GM21447 (cell line): ENCODE measurements at regions not wholly inside any gene's neighbourhood (a gene's known extent, or its start where the extent isn't known, plus 50 kb on each side); places are given as distances from the start of the nearest gene placed in this dataset.
"Not testable (repeated sequence)": the region's sequence is repeated elsewhere in the genome, so short reads cannot be mapped to it uniquely, and the experiment has no call there.

ENCODE experiments used
- ATAC-seq: cut with Tn5 transposase; IDR thresholded peaks from one replicate; pipeline ENCODE4 v1.9.1; 2021; ENCODE audit not compliant: unreplicated experiment

DNA sequence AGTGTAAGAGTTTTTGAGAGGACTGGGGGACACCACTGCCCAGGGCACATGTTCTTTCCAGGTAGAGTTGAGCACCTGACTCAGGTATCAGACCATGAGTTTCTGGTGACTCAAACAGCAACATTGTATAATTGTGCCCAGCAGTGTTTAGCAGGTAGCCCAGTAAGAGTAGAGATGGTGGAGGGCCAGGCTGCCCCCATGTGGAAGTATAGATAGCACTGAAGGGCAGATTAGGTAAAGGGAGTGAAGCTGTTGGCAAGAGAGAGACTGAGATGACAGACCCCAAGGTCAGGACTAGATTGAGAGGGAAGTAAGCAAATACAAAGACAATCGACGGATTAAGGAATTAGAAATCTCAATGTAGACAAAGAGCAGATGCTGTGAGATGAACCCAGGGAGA lies 74.6 kb downstream of the TRIM42 start:
- ATAC-seq = no peak

DNA sequence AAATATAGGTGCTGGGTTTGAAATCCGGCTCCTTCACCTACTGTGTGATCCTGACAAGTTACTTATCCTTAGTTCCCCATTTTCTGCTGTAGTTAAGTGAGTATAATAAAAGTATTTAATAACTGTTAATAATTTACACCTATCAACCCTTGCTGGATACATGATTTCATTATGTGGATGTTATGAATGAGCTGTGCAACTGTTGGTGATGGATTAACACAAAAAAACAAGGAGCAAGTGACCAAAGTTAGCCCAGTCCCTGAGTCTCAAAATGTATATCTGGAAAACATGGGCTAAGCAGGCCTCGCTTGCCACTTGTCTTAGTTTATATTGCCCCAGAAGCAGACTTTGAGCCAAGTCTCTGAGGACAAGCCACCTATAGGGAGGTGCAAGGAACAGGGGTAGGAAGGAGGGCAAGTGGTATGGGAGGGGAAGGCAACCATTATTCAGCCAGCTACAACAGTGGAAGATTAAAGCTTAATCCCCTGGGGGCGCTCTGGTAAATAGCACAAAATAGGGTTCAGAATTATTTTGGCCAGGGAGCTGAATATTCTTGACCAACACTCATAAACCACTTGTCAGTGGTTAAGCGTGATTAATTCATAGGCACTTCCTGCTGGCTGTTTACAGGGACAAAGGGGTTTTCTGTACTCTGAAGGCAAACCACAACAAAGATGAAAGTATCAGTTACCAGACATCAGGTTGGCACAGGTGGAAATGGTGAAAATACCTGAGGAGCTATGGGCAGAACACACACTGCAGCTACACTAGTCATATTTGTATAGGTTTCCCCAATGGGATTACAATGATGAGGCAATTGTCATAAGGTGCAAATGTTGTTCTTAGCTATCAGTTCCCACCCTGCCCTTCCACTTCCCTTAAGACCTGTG lies 76.2 kb downstream of the TRIM42 start:
- peak; percentile 58 for ATAC-seq

DNA sequence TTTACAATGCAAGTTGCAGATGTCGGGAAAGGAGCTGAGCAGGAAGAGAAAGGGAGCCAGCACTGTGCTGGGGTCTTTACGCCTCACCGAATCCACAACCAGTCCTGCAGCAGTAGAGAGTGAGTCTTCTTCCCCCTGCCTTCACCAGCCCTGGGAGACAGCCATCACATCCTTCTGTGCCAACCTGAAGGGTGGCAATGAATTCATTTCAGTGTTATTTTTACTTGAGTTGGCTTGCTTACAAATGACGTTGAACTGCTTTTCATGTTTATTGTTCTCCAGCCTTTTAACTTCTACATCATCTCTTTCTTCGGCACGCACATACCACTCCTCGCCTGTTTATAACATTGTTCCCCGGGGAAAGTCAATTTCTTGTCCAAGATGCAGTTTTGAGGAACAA lies 77.1 kb downstream of the TRIM42 start:
- ATAC-seq = no peak

DNA sequence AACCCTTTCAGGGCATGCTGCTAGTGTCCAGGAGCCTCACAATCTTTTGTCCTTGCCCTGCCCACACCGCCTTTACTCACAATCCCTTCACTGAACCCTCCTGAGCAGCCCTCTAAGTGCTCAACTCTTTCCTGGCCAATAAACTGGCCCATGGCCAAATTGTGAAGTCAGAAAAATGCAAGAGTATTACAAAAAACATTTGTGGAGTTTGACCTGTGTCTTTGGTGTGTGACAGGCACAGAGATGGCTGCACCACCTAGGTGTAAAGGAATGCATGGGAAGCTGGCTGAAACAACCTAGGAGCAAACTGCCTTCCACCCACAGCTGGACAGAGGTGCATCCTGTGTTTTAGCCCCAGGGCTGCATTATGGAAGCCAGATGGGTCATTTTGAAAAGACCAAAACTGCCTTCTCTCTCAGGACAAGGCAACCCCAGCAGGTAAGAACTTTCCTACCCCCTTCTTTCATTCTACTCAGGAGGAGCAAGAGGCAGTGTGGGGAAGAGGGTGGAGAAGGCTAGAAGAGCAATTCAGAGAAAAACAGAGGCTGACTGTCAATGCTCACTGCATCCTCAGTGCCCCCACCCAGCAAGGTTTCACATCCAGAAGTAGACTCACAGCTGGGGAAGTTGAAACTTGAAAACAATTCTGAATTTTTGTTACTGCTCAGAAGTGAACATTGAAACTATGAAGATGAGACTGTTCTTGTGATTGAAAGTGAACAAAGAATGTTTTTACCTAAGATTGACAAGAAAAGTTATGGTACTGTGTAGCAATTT lies 78.6 kb downstream of the TRIM42 start:
- peak; percentile 66 for ATAC-seq

GRCh38 chr3:140758791-140759444 lies 81.1 kb downstream of the TRIM42 start:
- ATAC-seq = no peak

DNA sequence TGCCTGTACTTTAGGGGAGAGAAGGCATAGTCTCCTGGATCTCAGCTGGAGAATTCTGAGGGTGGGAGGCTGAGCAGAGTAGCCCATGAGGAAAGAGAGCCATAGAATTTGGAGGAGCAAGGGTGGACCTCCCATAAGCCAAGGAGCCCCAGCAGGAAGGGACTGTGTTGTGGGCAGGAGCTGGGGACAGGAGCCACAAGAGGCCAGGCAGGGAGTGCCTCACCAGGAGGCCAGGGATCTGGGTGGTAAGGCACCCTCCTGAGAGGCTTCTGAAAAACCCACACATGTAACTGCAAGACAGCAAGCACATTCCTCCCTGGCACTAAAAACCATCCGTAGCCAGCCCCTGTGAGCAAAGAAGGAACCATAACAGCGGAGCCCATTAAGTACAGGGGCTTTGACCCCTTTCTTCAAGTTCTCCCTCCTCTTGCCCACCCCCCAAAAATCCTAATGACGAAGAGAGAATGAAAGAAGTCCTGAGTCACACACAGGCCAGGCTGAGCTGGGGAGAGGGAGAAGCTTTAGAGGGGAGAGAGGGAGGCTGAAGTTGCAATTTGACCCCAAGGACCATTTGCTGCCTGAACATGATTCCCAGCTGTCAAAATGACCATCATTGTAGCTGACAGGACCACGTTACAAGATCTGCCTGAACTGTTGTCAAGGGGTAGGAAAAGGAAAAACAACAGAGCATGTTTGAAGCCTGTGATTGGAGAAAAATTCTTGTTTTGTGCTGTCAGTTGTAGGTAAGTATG lies 82.6 kb downstream of the TRIM42 start:
- ATAC-seq = no peak

GRCh38 chr3:140761076-140761639 lies 83.3 kb downstream of the TRIM42 start:
- ATAC-seq = no peak

- ATAC-seq = no peak
These were observed 84.9 kb downstream of the TRIM42 start for GRCh38 chr3:140762746-140763145.

- ATAC-seq = no peak
These were observed 85.7 kb downstream of the TRIM42 start for GRCh38 chr3:140763532-140763931.

DNA sequence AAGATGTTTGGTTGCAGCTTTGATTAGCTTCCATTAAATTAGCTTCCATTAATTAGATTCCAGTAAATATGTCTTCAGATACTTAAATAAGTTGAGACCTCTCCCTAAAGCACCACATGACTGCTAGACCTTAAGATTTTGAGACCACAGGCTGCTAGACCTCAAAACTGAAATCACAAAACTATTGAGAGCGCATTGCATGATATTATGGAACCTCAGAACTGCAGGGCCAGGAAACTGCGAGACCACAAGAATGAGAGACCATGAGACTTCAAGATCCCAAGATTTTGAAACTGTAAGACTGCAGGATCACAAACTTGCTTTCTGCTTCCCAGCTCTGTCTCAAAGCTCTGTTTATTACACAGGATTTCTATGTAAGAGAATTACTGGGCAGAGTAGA lies 87.4 kb downstream of the TRIM42 start:
- ATAC-seq = no peak

- no peak for ATAC-seq
These were observed 88.6 kb downstream of the TRIM42 start for GRCh38 chr3:140766465-140766864.

GRCh38 chr3:140767566-140767965 lies 89.7 kb downstream of the TRIM42 start:
- ATAC-seq = no peak

DNA sequence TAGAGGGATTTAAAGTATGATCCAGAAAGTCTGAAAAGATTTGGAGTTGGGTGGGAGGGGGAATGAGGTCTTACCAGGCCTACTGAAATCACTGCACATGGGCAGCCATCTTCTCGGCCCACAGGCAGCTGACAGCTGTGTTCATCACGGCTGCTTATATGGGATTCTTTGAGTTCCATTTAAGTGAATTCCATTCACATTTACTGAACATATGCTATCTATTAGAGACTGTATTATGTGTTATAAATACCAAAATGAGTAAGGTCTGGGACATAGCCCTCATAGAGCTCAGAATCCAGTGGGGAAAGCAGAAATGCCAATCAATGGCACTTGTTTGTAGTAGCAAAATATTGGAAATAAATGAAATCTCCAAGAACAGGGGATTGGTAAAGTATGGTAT lies 91.1 kb downstream of the TRIM42 start:
- ATAC-seq = no peak

- no peak for ATAC-seq
These were observed 92.1 kb downstream of the TRIM42 start for GRCh38 chr3:140769951-140770350.

DNA sequence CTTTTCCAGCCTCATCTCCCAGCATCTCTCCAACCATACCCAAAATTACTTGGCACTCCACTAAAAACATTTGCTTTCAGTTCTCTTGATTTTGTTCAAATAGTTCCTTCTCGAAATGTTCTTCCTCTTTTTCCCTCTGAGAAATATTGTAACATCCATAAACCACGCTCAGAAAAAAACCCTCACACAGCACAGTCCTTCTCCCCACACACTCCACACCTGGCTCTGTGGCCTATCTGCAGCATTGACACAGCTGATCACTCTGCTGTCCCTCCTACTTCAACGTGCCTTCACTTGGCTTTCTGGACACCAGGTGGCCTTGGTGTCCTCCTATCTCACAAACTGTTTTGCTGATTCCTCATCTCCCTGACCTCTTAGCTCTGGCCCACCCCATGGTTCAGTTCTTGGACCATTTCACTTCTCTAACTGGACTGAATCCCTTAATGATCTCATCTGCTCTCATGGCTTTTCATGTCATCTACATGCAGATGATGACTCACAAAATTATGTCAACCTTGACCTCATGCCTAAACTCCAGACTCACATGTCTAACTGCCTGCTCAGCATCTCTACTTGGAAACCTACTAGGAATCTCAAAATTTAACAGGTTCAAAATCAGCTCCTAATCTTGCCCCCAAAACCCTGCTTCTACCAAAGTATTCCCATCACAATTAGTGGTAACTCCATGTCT lies 93.3 kb downstream of the TRIM42 start:
- ATAC-seq = no peak

DNA sequence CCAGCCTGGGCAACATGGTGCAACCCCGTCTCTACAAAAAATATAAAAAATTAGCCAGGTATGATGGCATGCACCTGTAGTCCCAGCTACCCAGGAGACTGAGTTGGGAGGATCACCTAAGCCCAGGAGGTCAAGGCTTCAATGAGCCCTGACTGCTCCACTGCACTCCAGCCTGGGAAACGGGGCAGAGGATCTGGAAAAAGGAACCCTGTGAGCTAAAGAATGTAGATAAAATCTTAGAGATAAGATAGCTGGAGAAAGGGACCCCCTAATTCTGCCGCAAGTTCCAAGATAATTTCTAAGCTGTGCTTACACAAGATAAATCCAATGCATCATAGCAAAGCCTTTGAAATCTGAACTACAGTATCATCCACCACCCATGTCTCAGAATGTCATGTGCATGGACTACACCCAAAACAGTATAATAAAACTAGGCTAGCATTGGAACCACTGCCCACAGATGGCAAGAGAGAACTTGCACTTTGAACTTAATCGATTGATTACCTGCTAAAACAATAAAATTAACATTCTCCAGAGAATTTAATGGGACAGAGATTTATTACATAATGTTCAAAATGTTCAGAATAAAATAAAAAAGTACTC lies 99.9 kb downstream of the TRIM42 start:
- ATAC-seq = no peak

DNA sequence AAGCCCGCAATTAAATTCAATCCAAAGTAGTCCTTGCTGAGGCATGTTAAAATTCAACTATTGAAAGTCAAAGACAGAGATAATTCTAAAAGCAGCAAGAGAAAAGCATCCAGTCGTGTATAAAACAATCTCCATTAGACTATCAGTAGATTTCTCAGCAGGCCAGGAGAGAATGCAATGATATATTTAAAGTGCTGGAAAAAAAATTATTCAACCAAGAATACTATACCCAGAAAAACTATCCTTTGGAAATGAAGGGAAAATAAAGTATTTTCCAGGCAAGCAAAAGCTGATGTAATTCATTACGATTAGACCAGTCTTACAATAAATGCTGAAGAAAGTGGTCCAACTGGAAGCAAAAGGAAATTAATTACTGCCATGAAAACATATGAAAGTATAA lies 113.5 kb downstream of the TRIM42 start:
- ATAC-seq = no peak

DNA sequence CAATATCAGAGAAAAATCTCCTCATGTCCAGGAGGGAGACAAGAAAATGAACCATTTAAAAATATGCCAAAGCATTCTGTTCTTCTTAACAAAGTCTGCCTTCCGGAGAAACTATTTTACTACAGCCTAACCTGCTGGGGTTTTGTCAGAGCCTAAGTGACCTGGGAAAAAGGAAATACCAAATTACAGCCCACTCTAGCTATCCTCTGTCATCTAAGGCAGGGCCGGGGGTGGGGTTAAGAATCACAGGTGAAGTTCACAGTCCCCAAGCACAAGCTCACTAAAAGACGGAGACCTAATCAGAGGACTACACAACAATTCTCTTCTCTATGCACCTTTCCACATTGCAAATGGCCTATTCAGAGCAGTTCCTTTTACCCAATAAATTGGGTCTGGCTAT lies 116.6 kb downstream of the TRIM42 start:
- no peak for ATAC-seq

DNA sequence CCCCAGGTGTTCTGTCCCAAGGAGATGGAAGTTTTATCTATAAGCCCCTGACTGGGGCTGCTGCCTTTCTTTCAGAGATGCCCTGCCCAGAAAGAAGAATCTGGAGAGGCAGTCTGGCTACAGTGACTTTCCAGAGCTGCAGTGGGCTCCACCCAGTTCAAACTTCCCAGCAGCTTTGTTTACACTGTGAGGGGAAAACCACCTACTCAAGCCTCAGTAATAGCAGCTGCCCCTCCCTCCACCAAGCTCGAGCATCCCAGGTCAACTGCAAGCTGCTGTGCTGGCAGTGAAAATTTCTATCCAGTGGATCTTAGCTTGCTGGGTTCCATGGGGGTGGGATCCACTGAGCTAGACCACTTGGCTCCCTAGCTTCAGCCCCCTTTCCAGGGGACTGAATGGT lies 125.0 kb downstream of the TRIM42 start:
- ATAC-seq = not testable (repeated sequence)

DNA sequence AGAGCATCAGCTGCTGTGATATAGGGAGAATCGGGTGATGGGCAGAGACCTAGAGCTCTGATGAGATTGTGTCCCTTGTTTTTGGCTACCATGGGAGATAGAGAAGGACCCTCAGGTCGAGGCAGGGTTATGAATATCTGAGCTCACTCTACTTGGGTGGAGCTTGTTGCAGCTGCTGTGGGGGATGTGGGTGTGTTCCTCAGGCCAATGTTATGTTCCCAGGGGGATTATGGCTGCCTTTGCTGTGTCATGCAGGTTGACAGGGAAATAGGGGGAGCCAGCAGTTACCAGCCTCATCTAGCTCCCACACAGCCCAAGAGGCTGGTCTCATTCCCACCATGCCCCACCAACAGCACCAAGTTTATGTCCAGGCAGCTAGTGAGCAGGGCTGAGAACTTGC lies 131.5 kb downstream of the TRIM42 start:
- no peak for ATAC-seq
